ENCODE measurements at regions not wholly inside any gene's neighbourhood (a gene's known extent, or its start where the extent isn't known, plus 50 kb on each side); places are given as distances from the start of the nearest gene placed in this dataset.

DNA sequence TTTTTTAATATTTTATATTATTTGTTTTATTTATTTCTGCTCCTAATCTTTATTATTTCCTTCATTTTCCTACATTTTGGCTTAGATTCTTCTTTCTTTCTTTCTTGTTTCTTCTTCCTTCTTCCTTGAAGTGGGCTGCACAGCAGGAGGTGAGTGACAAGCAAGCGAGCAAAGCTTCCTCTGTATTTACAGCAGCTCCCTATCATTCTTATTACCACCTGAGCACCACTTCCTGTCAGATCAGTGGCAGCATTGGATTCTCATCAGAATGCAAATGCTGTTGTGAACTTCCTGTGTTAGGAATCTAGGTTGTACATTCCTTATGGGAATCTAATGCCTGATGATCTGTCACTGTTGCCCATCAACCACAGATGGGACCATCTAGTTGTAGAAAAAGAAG, 784.9 kb upstream of the LUZP2 start:
- intact Hi-C loops (cut with DNase I; ENCODE audit: low total_unique reads) (no loop called here), in situ Hi-C loops (cut with MboI; ENCODE audit: low sequenced_read_pairs in 4 of 4) (no loop called here)
- ATAC-seq = no peak
- Histone ChIP-seq H3K27ac (no peak overlapping the region), H3K9me3 (no peaks in the 10 kb centered on the region), H3K36me3 (no peaks in the 10 kb centered on the region), H3K4me1 (no peaks in the 10 kb centered on the region), H3K4me3 (no peak overlapping the region), H3K27me3 (no peaks in the 10 kb centered on the region)
- TF ChIP-seq, protein P1, sequence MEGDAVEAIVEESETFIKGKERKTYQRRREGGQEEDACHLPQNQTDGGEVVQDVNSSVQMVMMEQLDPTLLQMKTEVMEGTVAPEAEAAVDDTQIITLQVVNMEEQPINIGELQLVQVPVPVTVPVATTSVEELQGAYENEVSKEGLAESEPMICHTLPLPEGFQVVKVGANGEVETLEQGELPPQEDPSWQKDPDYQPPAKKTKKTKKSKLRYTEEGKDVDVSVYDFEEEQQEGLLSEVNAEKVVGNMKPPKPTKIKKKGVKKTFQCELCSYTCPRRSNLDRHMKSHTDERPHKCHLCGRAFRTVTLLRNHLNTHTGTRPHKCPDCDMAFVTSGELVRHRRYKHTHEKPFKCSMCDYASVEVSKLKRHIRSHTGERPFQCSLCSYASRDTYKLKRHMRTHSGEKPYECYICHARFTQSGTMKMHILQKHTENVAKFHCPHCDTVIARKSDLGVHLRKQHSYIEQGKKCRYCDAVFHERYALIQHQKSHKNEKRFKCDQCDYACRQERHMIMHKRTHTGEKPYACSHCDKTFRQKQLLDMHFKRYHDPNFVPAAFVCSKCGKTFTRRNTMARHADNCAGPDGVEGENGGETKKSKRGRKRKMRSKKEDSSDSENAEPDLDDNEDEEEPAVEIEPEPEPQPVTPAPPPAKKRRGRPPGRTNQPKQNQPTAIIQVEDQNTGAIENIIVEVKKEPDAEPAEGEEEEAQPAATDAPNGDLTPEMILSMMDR (IDR thresholded peaks at IDR 0.05 in 4 of 5, conservative IDR thresholded peaks at IDR 0.05 in 1 of 5) = no peak
- TF ChIP-seq POLR2A (IDR thresholded peaks at IDR 0.05) = no peak
- DNase-seq = no peak

DNA sequence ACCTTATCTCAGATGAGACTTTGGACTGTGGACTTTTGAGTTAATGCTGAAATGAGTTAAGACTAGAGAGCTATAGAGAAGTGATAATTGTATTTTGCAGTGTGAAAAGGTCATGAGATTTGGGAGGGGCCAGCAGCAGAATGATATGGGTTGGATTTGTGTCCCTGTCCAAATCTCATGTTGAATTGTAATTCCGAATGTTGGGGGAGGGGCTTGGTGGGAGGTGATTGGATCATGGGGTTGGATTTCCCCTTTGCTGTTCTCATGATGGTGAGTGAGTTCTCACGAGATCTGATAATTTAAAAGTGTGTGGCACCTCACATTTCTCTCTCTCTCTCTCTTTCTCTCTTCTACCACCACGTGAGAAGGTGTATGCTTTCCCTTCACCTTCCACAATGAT, 777.8 kb upstream of the LUZP2 start:
- in situ Hi-C loops (cut with MboI; ENCODE audit: low sequenced_read_pairs in 4 of 4) = no loop called here
- ATAC-seq = no peak
- TF ChIP-seq, protein P1 (IDR thresholded peaks at IDR 0.05 in 4 of 5, conservative IDR thresholded peaks at IDR 0.05 in 1 of 5) = no peak
- TF ChIP-seq POLR2A (IDR thresholded peaks at IDR 0.05) = no peak

DNA sequence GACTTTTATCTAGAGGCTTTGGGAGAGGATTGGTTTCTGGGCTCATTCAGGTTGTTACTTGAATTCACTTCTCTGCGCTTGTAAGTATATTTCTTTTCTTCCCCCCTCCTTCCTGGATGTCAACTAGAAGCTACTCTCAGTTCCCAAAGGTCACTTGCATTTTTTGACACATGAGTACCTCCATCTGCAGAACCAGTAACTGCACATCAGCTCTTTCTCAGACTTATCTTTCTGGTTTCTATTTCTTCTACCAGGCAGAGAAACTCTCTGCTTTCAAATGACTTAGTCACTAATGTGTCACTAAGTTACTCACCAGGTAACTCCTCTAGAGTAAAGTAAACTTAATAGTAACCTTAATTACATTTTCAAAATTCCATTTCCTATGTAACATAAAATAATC, 773.0 kb upstream of the LUZP2 start:
- no peak overlapping the region for H3K27ac ChIP-seq
- H3K9me3 ChIP-seq = no peaks in the 10 kb centered on the region
- no peaks in the 10 kb centered on the region for H3K27me3 ChIP-seq
- DNase-seq (no peak), ATAC-seq (no peak)
- no peak overlapping the region for H3K4me3 ChIP-seq
- no peaks in the 10 kb centered on the region for H3K36me3 ChIP-seq
- intact Hi-C loops (cut with DNase I; ENCODE audit: low total_unique reads) = no loop called here
- H3K4me1 ChIP-seq = no peaks in the 10 kb centered on the region
- in situ Hi-C loops (cut with MboI; ENCODE audit: low sequenced_read_pairs in 4 of 4) = no loop called here
- TF ChIP-seq, protein P1 (IDR thresholded peaks at IDR 0.05 in 4 of 5, conservative IDR thresholded peaks at IDR 0.05 in 1 of 5) = no peak

More for the DNA sequence above, 777.8 kb upstream of the LUZP2 start:
- Histone ChIP-seq H3K27me3 (no peaks in the 10 kb centered on the region), H3K9me3 (no peaks in the 10 kb centered on the region), H3K4me1 (no peaks in the 10 kb centered on the region), H3K27ac (no peak overlapping the region), H3K4me3 (no peak overlapping the region), H3K36me3 (no peaks in the 10 kb centered on the region)
- intact Hi-C loops (cut with DNase I; ENCODE audit: low total_unique reads) = no loop called here
- no peak for DNase-seq

DNA sequence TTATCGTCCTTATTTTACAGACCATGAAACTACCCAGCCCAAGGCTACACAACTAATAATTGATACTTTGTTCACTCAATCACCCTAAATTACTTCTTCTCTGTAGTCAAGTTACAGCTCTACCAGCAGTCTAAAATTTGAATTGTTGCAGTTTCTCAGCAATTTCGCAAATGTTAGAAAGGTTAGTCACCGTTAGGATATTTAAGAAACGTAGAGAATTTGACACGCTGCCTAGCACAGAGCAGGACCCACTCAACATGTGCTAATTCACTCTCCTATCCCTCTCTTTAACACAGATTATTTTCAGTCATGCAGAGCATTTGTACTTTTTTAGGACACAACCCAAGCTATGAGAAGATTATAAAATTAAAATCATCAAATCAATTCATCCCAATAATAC, 771.1 kb upstream of the LUZP2 start:
- ATAC-seq (no peak), DNase-seq (no peak)
- H3K4me1 ChIP-seq = no peaks in the 10 kb centered on the region
- no peaks in the 10 kb centered on the region for H3K9me3 ChIP-seq
- TF ChIP-seq POLR2A (IDR thresholded peaks at IDR 0.05) = no peak
- TF ChIP-seq, protein P1 (IDR thresholded peaks at IDR 0.05 in 4 of 5, conservative IDR thresholded peaks at IDR 0.05 in 1 of 5) = no peak
- no peaks in the 10 kb centered on the region for H3K36me3 ChIP-seq
- intact Hi-C loops (cut with DNase I; ENCODE audit: low total_unique reads) = no loop called here
- H3K4me3 ChIP-seq = no peak overlapping the region
- no peaks in the 10 kb centered on the region for H3K27me3 ChIP-seq
- H3K27ac ChIP-seq = no peak overlapping the region
- in situ Hi-C loops (cut with MboI; ENCODE audit: low sequenced_read_pairs in 4 of 4) = no loop called here

DNA sequence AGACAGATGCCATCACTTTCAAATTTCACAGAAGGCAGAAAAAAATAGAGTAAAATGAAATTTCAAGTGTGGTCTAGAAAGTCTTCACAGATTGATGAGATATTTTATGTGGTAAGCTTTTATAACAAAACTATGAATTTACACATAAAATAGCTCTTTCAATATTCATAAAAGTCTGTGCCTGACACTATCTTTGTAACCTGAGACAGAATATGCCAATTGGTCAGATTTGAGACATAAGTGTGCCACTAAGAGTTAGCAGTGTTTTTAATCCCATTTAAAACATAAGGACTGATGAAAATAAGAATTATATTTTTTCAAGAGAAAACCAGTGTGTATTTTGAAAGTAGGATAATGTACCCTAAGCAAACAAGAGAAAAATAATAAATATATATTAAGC, 769.5 kb upstream of the LUZP2 start:
- Histone ChIP-seq H3K9me3 (no peaks in the 10 kb centered on the region), H3K27ac (no peak overlapping the region), H3K27me3 (no peaks in the 10 kb centered on the region), H3K36me3 (no peaks in the 10 kb centered on the region), H3K4me1 (no peaks in the 10 kb centered on the region), H3K4me3 (no peak overlapping the region)
- ATAC-seq = no peak
- in situ Hi-C loops (cut with MboI; ENCODE audit: low sequenced_read_pairs in 4 of 4) = no loop called here
- TF ChIP-seq POLR2A (IDR thresholded peaks at IDR 0.05) = no peak
- TF ChIP-seq, protein P1 (IDR thresholded peaks at IDR 0.05 in 4 of 5, conservative IDR thresholded peaks at IDR 0.05 in 1 of 5) = no peak
- intact Hi-C loops (cut with DNase I; ENCODE audit: low total_unique reads) = no loop called here
- no peak for DNase-seq
